ENCODE measurements at regions not wholly inside any gene's neighbourhood (a gene's known extent, or its start where the extent isn't known, plus 50 kb on each side); places are given as distances from the start of the nearest gene placed in this dataset.
A peak's percentile ranks its signal among the peaks of the same experiment; 100 is the strongest.
"Not testable (repeated sequence)": the region's sequence is repeated elsewhere in the genome, so short reads cannot be mapped to it uniquely, and the experiment has no call there.

- H3K27ac ChIP-seq, result no peak overlapping the region
- H3K4me3 ChIP-seq (replicated peaks in 1 of 3), result no peak overlapping the region
- no peaks in the 10 kb centered on the region for H3K9me3 ChIP-seq
- TF ChIP-seq POLR2A (IDR thresholded peaks at IDR 0.05), result no peak
- TF ChIP-seq, protein P1, sequence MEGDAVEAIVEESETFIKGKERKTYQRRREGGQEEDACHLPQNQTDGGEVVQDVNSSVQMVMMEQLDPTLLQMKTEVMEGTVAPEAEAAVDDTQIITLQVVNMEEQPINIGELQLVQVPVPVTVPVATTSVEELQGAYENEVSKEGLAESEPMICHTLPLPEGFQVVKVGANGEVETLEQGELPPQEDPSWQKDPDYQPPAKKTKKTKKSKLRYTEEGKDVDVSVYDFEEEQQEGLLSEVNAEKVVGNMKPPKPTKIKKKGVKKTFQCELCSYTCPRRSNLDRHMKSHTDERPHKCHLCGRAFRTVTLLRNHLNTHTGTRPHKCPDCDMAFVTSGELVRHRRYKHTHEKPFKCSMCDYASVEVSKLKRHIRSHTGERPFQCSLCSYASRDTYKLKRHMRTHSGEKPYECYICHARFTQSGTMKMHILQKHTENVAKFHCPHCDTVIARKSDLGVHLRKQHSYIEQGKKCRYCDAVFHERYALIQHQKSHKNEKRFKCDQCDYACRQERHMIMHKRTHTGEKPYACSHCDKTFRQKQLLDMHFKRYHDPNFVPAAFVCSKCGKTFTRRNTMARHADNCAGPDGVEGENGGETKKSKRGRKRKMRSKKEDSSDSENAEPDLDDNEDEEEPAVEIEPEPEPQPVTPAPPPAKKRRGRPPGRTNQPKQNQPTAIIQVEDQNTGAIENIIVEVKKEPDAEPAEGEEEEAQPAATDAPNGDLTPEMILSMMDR (IDR thresholded peaks at IDR 0.05), result no peak
- no peaks in the 10 kb centered on the region for H3K36me3 ChIP-seq
- peaks cover 0 to 1% of the 10 kb centered on the region in 2 donors for H3K4me1 ChIP-seq
- DNase-seq, result no peak
- intact Hi-C loops (cut with DNase I), result no loop called here
- 85 to 92% methylated on average over 2 of the region's 2 CpGs for WGBS, 2 donors
- no peaks in the 10 kb centered on the region for H3K27me3 ChIP-seq
Measured at GRCh38 chr17:54620399-54620978, 280.2 kb upstream of the TOM1L1 start.

GRCh38 chr17:54623746-54624145 is 276.9 kb upstream of the TOM1L1 start:
- no peak for DNase-seq
- intact Hi-C loops (cut with DNase I), result no loop called here
- Histone ChIP-seq H3K9me3 (no peaks in the 10 kb centered on the region), H3K27me3 (no peaks in the 10 kb centered on the region), H3K4me3 (replicated peaks in 1 of 3) (no peak overlapping the region), H3K36me3 (no peaks in the 10 kb centered on the region), H3K27ac (no peak overlapping the region), H3K4me1 (peaks cover 9 to 21% of the 10 kb centered on the region in 2 donors)
- WGBS, 2 donors, result 80 to 86% methylated on average over 6 of the region's 6 CpGs
- TF ChIP-seq POLR2A (IDR thresholded peaks at IDR 0.05), result no peak
- TF ChIP-seq, protein P1 (IDR thresholded peaks at IDR 0.05), result no peak

DNA sequence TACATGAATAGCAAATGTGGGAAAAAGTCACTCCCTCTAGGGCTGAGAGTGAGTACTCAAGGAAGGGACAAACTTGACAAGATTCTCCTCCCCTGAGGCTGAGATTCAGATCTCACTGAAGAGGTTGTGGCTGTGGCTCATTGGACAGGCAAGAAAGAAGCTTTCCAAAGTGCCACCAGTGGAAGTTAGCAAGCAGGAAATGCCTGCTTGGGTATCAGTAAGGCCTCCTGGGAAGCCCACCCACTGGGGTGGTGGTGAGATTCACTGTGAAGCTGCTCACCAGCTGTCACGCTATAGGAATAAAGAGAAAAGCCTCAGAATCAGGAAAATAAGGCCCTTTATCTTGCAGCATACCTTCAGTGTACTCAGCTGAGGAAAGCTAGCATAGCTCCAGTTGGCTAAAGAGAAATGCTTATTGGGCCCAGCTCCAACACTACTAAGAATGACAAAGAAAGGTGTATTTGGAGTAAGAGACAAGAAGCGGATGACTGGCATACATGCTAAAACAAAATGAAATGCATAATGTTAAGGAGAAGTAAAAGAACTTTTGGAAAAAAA is 274.4 kb upstream of the TOM1L1 start:
- DNase-seq, result peak; percentile 24 to 34
- WGBS, 2 donors, result 23 to 33% methylated on average over 2 of the region's 2 CpGs
- intact Hi-C loops (cut with DNase I), result no loop called here
- Histone ChIP-seq H3K4me3 (replicated peaks in 1 of 3) (no peak overlapping the region), H3K27me3 (no peaks in the 10 kb centered on the region), H3K36me3 (no peaks in the 10 kb centered on the region), H3K9me3 (no peaks in the 10 kb centered on the region), H3K4me1 (peaks cover 9 to 21% of the 10 kb centered on the region in 2 donors), H3K27ac (peak overlapping the region; percentile 71 to 80 (median 78))
- TF ChIP-seq, protein P1 (IDR thresholded peaks at IDR 0.05), result peak in 3 of 6 experiments; percentile 11 to 30 (median 22)
- no peak for TF ChIP-seq POLR2A (IDR thresholded peaks at IDR 0.05)

DNA sequence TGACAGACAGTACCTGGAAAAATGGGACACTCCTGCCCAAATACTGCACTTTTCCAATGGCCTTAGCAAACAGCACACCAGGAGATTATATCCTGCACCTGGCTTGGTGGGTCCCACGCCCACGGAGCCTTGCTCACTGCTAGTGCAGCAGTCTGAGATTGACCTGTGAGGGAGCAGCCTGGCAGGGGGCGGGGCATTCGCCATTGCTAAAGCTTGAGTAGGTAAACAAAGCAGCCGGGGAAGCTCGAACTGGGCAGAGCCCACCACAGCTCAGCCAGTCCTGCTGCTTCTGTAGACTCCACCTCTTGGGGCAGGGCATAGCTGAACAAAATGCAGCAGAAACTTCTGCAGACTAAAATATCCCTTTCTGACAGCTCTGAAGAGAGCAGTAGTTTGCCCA is 261.2 kb upstream of the TOM1L1 start:
- H3K4me3 ChIP-seq (replicated peaks in 1 of 3); intact Hi-C loops (cut with DNase I); H3K36me3 ChIP-seq; H3K4me1 ChIP-seq; DNase-seq; H3K27ac ChIP-seq; H3K27me3 ChIP-seq; H3K9me3 ChIP-seq: not testable (repeated sequence)
- WGBS, 2 donors, result 85 to 86% methylated on average over 6 of the region's 6 CpGs

DNA sequence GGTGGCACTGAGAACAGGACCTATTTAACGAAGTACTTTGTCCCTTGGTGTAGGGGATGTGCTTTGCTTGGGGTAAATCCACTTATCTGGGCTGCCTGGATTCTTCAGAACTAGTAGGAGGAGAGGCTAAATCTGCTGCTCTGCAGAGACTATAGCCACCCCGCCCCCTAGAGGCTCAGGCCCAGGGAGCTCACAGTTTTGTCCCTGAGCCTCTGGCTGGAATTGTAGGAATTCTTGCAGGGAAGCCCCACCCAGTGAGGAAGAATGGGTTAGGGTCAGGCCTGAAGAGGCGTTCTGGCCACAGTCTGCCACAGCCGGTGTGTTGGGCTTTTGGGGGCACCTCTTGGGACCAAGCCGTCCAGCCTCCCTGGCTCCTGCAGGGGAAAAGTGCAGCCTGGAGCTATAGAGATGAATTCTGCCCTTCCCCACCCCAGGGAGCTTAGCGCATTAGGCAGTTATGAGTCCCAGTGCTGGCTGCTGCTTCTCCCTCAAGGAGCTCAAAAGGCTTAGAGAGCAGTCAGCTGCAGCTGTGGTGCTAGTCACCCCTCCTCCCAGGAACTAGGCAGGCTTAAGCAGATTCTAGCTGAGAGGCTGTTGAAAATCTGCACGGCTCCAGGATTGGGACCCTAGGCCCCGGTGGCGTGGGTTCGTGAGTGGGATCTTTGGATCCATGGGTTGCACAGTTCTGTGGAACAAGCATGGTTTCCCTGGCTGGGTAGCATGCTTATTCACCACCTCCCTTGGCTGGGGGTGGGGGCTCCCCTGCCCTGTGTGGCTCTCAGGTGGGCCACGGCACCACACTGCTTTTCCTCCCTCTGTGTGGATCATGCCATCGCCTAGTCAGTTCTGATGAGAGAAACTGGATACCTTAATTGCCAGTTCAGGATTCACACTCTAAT is 237.4 kb upstream of the TOM1L1 start:
- H3K4me3 ChIP-seq (replicated peaks in 1 of 3), result no peak overlapping the region
- H3K9me3 ChIP-seq, result no peaks in the 10 kb centered on the region
- H3K4me1 ChIP-seq, result no peaks in the 10 kb centered on the region
- no peak for DNase-seq
- intact Hi-C loops (cut with DNase I), result no loop called here
- H3K27me3 ChIP-seq, result no peaks in the 10 kb centered on the region
- no peak for TF ChIP-seq POLR2A (IDR thresholded peaks at IDR 0.05)
- TF ChIP-seq, protein P1 (IDR thresholded peaks at IDR 0.05), result no peak
- WGBS, 2 donors, result 84 to 93% methylated on average over 10 to 12 of the region's 12 CpGs
- H3K27ac ChIP-seq, result no peak overlapping the region
- no peaks in the 10 kb centered on the region for H3K36me3 ChIP-seq
